Activated T-cell treated with anti-CD3 and anti-CD28 coated beads, Interleukin-2, amount 50 U/mL, for 4 hours (primary cell): ENCODE measurements at regions not wholly inside any gene's neighbourhood (a gene's known extent, or its start where the extent isn't known, plus 50 kb on each side); places are given as distances from the start of the nearest gene placed in this dataset.
"Not testable (repeated sequence)": the region's sequence is repeated elsewhere in the genome, so short reads cannot be mapped to it uniquely, and the experiment has no call there.

ENCODE experiments used
- ATAC-seq, 2 donors: fragments of 200-7000 bp; cut with Tn5 transposase; one replicate each; pipeline ENCODE4 v1.10.0; 2021
- DNase-seq: peaks from one replicate; pipeline ENCODE4 v3.0.0-alpha.2; 2020
- H3K27me3 Mint-ChIP-seq: one replicate; pipeline ENCODE4 v1.8.0; 2021; ENCODE audit warnings: low read depth, mixed read lengths
- H3K36me3 Mint-ChIP-seq: one replicate; pipeline ENCODE4 v1.8.0; 2022; ENCODE audit warnings: mixed read lengths; ENCODE audit not compliant: insufficient read depth
- H3K4me1 Mint-ChIP-seq: one replicate; pipeline ENCODE4 v1.8.0; 2021; ENCODE audit warnings: low read depth, mixed read lengths
- H3K4me3 Mint-ChIP-seq: one replicate; pipeline ENCODE4 v1.8.0; 2021; ENCODE audit warnings: mild to moderate bottlenecking, moderate library complexity, mixed read lengths
- H3K9me3 Mint-ChIP-seq: one replicate; pipeline ENCODE4 v1.8.0; 2021; ENCODE audit warnings: mixed read lengths

DNA sequence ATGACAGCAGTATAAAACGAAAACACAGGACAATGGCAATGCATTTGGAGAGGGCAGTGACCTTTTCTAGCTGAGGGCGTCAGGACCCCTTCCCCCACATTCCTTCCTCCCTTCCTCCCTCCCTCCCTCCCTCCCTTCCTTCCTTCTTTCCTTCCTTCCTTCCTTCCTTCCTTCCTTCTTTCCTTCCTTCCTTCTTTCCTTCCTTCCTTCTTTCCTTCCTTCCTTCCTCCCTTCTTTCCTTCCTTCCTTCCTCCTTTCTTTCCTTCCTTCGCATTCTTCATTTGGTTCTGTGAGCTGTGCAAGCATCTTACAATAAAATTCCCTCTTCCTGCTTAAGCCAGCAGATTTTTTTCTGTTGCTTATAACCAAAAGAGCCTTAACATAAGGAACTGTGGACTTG, 76.7 kb upstream of the FYN start:
- H3K4me3 Mint-ChIP-seq, H3K27me3 Mint-ChIP-seq, H3K36me3 Mint-ChIP-seq, ATAC-seq, H3K9me3 Mint-ChIP-seq, H3K4me1 Mint-ChIP-seq, DNase-seq: not testable (repeated sequence)

DNA sequence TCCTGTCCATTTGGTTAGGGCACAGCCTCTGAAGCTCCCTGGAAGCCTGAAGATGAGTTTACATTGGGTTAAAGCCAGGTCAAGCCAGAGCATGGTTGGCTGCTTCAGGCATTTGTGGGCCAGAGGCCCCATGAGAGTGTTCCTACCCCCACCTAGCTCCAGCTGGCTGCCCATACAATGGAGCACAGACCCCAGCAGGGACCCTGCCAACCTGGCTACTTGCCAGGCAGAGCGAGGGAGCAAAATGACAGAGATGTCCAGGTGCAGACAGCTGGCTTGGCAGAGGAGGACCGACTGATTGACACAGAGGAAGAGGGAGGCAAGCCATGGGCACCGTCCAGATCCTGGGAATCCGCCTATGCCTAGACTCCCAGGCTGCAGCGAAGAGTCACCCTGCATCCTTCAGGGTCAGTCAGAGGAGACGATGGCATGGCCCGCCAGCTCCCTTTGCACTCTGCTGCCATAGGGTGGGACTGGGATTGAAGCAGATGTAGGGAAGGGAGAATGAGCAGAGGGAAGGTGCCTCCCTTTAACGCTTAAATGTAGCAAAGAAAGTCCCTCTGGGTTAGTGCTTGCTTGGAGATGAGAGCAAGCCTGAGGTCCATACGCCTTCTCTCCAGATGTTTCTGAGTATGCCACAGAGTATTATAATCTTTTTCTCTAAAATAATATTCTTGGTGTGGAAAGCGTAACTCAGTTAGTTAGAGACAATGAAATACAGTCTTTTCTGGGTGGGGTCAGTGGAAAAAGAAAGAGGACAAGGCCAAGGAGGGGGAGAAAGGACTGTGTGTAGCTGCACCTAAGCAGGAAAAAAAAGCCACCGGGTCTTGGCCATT, 77.6 kb upstream of the FYN start:
- Mint-ChIP-seq H3K4me1 (peaks cover 6% of the 10 kb centered on the region), H3K4me3 (no peak overlapping the region), H3K36me3 (no peaks in the 10 kb centered on the region), H3K9me3 (no peaks in the 10 kb centered on the region), H3K27me3 (no peaks in the 10 kb centered on the region)
- DNase-seq (no peak), ATAC-seq (no peak)

DNA sequence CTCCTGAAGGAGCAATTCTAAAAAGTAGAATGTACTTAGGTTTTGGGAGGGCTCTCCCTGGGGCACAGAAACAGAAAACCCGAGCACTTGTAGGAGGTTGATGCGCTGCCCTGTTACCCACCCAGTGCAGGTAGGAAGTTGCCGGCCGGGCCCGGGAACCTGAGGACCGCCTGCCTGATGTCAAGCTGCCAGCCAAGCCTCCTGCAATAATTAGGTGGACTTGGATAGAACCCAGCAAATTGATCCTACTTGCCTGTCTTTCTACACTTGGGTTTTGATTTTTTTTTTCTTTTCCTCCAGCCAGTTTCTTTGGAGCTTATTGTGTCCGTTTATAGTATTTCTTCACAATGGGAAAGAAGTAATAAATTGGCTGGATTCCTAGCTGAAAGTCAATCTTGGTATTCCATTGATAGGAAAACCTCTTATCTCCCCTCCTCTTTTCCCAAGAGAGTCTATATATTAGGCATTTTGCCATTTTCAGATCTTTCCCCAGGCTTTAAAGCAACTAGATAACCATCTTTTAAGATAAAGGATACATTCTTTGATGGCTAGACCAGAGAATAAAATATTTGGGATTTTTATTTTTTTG, 78.3 kb upstream of the FYN start:
- DNase-seq, result no peak
- Mint-ChIP-seq H3K4me3 (no peak overlapping the region), H3K27me3 (no peaks in the 10 kb centered on the region), H3K9me3 (no peaks in the 10 kb centered on the region), H3K36me3 (no peaks in the 10 kb centered on the region), H3K4me1 (peaks cover 6% of the 10 kb centered on the region)
- no peak for ATAC-seq

DNA sequence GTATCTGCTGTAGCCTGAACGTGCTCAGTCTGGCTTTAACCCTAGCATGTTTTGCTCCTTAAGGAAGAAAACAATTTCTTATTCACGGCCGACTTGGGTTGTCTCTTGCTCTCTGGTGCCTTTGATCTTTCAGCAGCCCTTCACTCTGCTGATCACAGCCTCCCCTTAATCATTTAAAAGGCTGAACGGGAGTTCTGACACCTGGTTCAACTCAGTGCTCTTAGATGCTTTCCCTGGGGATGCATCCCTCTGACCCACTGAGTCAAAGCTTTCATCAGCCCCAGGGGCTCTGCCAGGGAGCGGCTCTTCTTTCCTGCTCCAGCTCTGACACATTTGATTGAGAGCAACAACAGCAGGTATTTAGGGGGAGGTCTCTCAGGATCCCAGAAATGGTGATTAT, 79.0 kb upstream of the FYN start:
- DNase-seq (no peak), ATAC-seq (no peak)
- H3K9me3 Mint-ChIP-seq, result no peaks in the 10 kb centered on the region
- H3K4me1 Mint-ChIP-seq, result peaks cover 6% of the 10 kb centered on the region
- no peak overlapping the region for H3K4me3 Mint-ChIP-seq
- H3K27me3 Mint-ChIP-seq, result no peaks in the 10 kb centered on the region
- H3K36me3 Mint-ChIP-seq, result no peaks in the 10 kb centered on the region

DNA sequence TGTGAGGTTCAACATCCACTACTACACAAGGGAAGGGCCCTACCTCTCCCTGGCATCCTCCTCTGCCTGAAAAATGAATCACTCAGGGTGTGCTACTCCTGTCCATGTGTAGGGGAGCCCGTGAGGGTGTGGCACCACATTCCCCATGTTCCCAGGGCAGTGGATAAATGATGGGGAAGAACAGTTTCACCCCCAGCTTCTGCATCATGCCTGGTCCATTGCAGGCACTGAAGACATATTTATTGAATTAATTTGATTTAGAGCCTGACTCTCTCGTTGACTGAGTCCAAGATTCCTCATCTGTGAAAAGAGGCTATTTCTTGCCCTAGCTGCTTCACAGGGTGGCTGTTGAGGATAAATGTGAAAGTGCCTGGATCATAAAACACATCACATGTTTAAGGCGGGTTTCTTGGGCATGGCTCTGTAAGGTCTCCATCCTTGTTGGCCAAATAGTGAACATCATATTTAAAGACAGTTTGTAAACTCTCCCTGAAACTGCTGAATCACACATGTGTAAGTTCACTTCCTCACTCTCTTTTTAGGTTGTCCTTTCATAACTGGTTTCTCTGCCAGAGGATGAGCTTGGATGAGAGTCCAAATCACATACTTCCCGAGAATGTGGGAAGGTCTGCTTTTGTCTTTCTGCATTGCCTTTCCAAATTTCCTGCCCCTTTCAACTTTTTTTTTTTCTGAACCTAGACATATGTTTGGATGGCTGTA, 79.7 kb upstream of the FYN start:
- no peaks in the 10 kb centered on the region for H3K9me3 Mint-ChIP-seq
- H3K4me1 Mint-ChIP-seq, result peaks cover 6% of the 10 kb centered on the region
- ATAC-seq (no peak), DNase-seq (no peak)
- H3K4me3 Mint-ChIP-seq, result no peak overlapping the region
- no peaks in the 10 kb centered on the region for H3K27me3 Mint-ChIP-seq
- H3K36me3 Mint-ChIP-seq, result no peaks in the 10 kb centered on the region

DNA sequence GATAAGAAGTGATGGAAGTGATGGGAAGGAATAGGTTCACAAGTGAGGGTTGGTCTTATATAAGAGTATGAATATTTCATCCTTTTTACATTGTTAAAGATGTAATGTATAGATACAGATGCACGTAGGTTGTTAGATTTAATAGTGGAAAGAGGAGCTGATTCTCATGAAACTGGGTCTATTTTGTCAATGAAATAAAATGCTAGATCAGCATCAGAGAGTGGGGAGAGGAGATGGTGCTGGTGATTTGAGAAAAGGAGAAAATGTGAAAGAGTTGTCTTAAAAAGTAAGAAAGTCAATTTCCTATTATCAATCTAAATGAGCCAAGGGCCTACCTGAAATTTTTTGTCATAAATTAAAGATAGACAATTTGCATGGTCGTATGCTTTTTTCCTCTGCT, 82.8 kb upstream of the FYN start:
- no peaks in the 10 kb centered on the region for H3K36me3 Mint-ChIP-seq
- ATAC-seq, result no peak
- no peak overlapping the region for H3K4me3 Mint-ChIP-seq
- no peak for DNase-seq
- H3K4me1 Mint-ChIP-seq, result peaks cover 6% of the 10 kb centered on the region
- no peaks in the 10 kb centered on the region for H3K27me3 Mint-ChIP-seq
- H3K9me3 Mint-ChIP-seq, result no peaks in the 10 kb centered on the region

DNA sequence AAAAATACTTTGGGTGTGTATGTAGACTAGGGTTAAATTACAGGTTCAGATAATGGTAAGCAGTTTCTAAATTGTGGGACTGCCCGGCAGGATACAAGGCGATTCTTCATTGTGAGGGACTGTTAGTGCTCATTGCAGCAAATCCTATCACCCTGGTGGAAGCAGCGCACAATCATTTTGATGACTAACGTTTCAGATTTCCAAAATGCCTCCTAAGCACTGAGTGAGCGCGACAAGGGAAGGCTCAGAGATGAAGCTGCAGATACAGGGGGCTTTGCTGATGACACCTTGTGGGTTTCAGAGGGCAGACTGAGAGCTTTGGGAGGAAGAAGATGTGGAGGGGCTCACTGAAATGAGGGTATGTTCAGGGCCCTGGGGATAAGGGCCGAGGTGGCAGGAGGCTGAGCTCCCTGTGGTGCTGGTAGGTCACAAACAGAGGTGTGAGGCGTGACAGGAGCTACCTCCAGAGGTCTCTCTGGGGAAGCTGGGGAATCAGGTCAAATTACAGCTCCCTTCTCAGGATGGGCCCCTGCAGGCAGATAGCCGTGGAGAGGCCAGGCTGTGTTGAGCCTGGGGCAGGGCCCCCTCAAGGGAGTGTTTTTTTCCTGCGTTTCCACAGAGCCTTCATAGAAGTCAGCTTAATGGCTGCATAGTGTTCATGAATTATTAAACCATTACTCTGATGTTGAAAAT, 84.5 kb upstream of the FYN start:
- DNase-seq (no peak), ATAC-seq (no peak)
- no peak overlapping the region for H3K4me3 Mint-ChIP-seq
- no peaks in the 10 kb centered on the region for H3K36me3 Mint-ChIP-seq
- no peaks in the 10 kb centered on the region for H3K9me3 Mint-ChIP-seq
- no peaks in the 10 kb centered on the region for H3K27me3 Mint-ChIP-seq
- H3K4me1 Mint-ChIP-seq, result peaks cover 4% of the 10 kb centered on the region

DNA sequence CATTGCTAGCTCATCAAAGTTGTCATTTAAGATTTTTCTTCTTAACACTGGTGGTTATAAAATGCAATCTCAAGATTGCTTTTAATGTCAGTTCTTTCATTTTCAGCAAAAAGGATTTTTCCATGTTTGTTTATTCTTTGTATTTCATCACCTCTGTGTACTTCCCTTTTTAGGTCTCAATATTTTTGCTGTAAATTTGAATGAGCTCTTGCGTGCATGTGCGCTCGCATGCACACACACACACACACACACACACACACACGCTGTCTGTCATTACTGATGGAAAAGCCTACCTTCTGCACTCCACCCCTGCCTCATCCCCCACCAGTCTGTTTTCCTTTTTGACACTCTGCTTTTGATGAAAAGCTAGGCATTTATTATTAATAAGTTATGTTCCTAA, 85.3 kb upstream of the FYN start:
- DNase-seq (no peak), ATAC-seq (no peak)
- no peaks in the 10 kb centered on the region for H3K9me3 Mint-ChIP-seq
- H3K36me3 Mint-ChIP-seq, result no peaks in the 10 kb centered on the region
- no peaks in the 10 kb centered on the region for H3K4me1 Mint-ChIP-seq
- H3K4me3 Mint-ChIP-seq, result no peak overlapping the region
- no peaks in the 10 kb centered on the region for H3K27me3 Mint-ChIP-seq

DNA sequence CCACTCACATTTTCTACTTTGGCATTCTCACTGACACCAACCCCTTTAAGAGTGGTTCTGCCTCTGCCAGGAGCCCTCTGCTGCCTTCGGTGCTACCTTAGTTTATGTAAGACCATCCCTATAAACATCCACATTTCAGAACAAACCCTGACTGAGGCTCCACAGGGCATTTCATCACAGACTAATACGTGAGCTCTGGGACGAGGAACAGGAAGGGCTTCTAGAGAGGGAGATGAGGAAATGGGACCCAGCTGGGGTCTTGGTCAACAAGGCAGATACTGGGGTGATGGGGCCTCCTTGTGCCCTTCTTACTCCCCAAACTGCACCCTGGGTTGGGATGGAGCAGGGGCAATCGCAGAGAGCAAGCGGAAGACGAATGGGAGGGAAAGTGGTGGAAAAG, 86.5 kb upstream of the FYN start:
- ATAC-seq (no peak), DNase-seq (no peak)
- Mint-ChIP-seq H3K4me1 (no peaks in the 10 kb centered on the region), H3K27me3 (no peaks in the 10 kb centered on the region), H3K36me3 (no peaks in the 10 kb centered on the region), H3K9me3 (no peaks in the 10 kb centered on the region), H3K4me3 (no peak overlapping the region)

DNA sequence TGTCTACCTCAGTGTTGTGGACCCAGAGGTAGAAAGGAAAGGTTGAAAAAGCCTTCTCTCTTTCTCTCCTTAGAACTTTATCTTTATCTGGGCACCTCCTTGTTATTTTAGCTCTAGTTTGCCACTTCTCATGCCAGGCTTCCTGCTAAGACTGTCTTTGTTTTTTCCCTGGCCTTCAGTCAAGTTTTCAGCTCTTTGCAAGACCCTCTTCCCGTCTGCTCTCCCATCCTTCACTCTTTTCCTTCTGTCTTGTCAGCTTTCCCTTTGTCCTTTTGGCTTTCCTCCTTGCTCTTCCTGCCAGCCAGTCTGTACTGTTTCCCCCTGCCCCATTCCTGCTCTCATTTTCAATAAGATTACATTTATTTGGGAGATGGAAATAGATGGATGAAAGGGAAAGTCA, 86.8 kb upstream of the CCN6 start:
- DNase-seq (no peak), ATAC-seq (no peak)
- Mint-ChIP-seq H3K36me3 (no peaks in the 10 kb centered on the region), H3K9me3 (no peaks in the 10 kb centered on the region), H3K27me3 (no peaks in the 10 kb centered on the region), H3K4me1 (peaks cover 13% of the 10 kb centered on the region), H3K4me3 (no peak overlapping the region)

DNA sequence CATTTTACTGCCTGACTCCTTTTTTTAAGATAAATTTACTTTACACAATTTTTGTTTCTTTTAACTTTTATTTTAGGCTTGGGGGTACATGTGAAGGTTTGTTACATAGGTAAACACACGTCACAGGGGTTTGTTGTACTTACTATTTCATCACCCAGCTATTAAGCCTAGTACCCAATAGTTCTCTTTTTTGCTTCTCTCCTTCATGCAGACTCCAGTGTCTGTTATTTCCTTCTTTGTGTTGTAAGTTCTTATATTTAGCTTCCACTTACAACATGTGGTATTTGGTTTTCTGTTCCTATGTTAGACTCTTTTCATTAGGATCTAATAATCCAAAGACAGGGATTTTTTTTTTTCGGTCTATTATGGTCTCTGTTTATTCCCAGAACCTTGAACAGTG, 83.5 kb upstream of the CCN6 start:
- peaks cover 45% of the 10 kb centered on the region for H3K4me1 Mint-ChIP-seq
- no peaks in the 10 kb centered on the region for H3K9me3 Mint-ChIP-seq
- ATAC-seq (no peak), DNase-seq (no peak)
- H3K4me3 Mint-ChIP-seq, result no peak overlapping the region
- no peaks in the 10 kb centered on the region for H3K36me3 Mint-ChIP-seq
- H3K27me3 Mint-ChIP-seq, result no peaks in the 10 kb centered on the region

DNA sequence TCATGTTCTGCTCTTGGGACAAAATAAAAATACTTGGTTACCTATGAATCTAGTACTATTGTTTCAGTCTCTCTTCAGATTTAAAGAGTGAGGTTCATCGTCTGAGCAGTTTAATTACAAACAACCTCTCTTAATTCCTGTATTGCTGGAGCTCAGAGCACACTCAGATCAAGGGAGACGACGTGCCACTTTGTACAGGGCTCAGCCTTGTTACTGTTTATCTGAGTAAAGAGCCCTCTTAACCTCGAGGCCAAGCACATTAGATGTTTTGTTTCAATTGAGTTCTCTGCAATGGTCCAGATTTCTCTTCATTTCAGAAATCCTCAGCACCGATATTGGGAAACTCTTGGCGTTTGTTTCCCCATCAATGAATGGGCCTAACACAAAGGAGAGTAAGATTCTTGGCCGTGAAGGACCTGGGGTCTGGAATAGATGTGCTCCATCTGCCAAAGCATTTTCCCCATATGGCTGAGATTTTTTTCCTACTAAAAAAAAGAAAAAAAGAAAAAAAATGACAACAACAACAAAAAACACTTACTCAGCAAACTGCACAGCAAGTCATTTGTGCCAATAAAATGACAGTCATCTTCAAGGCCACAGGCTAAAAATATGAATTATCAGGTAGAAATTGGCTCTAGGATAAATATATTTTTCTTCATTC, 82.6 kb upstream of the CCN6 start:
- Mint-ChIP-seq H3K27me3 (no peaks in the 10 kb centered on the region), H3K4me1 (peaks cover 54% of the 10 kb centered on the region)
- ATAC-seq, result no peak

DNA sequence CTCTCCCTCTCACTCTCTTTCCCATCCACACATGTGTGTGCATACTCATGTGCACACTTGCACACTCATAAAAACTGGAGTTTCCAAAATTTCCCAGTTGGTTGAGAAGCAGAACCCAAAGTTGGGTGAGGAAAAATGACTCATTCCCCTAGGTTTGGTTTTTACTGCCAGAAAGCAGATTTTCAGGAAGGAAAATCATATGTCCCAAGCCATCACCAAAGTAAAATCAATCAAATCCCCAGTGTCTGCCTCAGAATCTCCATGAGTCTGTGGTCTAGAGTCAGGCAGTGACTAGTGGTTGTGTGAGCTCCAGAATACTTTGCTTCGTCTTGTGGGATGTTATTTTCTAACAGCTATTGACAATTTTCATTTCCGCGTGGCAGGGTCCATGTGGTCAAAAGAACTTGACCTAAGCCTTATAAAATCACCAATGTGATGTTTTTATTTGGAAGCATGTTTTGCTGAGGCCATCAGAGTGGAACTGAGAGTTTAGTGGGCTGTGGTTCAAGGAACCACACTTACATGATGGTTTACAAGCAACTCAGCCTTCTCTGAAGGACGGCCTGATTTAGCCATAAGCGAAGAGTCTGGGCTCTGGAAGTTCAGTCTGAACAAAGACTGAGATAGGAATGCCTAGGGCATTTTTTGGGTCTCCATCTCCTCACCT, 81.9 kb upstream of the CCN6 start:
- Mint-ChIP-seq H3K9me3 (no peaks in the 10 kb centered on the region), H3K4me1 (peaks cover 60% of the 10 kb centered on the region), H3K36me3 (no peaks in the 10 kb centered on the region), H3K4me3 (no peak overlapping the region), H3K27me3 (no peaks in the 10 kb centered on the region)
- ATAC-seq (no peak), DNase-seq (no peak)

More for the DNA sequence above, 82.6 kb upstream of the CCN6 start:
- H3K9me3 Mint-ChIP-seq, result no peaks in the 10 kb centered on the region
- no peak overlapping the region for H3K4me3 Mint-ChIP-seq
- DNase-seq, result no peak
- no peaks in the 10 kb centered on the region for H3K36me3 Mint-ChIP-seq

DNA sequence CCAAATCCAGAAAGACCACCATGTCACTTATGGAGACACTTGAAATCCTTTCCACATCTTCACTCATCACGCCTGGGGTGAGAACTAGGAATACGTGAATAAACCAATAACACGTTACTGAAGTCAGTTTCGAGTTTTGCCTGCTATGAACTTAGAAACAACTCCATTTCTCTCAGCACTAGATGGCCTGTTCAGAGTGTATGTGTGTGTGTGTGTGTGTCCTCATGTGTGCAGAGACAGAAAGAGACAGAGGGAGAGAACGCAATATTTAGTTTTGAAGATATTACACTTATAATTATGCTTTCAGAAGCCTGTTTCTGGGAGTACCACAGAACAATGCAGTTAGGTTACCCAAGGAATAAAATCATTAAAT, 81.2 kb upstream of the CCN6 start:
- H3K4me3 Mint-ChIP-seq, result peak overlapping the region; percentile 58
- H3K36me3 Mint-ChIP-seq, result no peaks in the 10 kb centered on the region
- no peaks in the 10 kb centered on the region for H3K9me3 Mint-ChIP-seq
- DNase-seq (no peak), ATAC-seq (peak; percentile 15)
- H3K4me1 Mint-ChIP-seq, result peaks cover 68% of the 10 kb centered on the region
- H3K27me3 Mint-ChIP-seq, result no peaks in the 10 kb centered on the region
